SK-N-SH (cell line): ENCODE measurements at regions not wholly inside any gene's neighbourhood (a gene's known extent, or its start where the extent isn't known, plus 50 kb on each side); places are given as distances from the start of the nearest gene placed in this dataset.

Source experiments
- CTCF ChIA-PET: fragments of 300-600, 350-600 bp; formaldehyde crosslinking; extraction: SDS; loops from one replicate; lab custom pipeline; 2021; lab: Yijun Ruan, JAX
- POLR2A ChIA-PET: fragments of 350-600 bp; sonication (Branson Sonifier 250); formaldehyde crosslinking; extraction: SDS; loops from one replicate; lab custom pipeline; 2020; ENCODE audit warnings: antibody characterized with exemption, inconsistent platforms; lab: Yijun Ruan, JAX
- DNase-seq: peaks from one replicate; pipeline ENCODE4 v3.0.0; 2012
- H2AFZ ChIP-seq: fragments of 200-600 bp; sonication (generic); 2 replicates; pipeline ENCODE4 v1.8.1; 2016; ENCODE audit warnings: antibody characterized with exemption, mild to moderate bottlenecking, low read depth
- H3F3A ChIP-seq: fragments of 200-600 bp; sonication (generic); replicated peaks from 2 replicates; pipeline ENCODE3; 2016; ENCODE audit warnings: antibody characterized with exemption, mild to moderate bottlenecking; ENCODE audit not compliant: insufficient read depth
- H3K27ac ChIP-seq, 2 experiments: fragments of 200-500 bp in 1 of 2; fragments of 200-600 bp in 1 of 2; sonication (Bioruptor generic) in 1 of 2; sonication (generic), shearing (Covaris generic) in 1 of 2; 2 replicates each; pipeline versions ENCODE4 v1.5.1 to v1.6.1; 2014 to 2016; ENCODE audit warnings: low read depth in 2 of 2, inconsistent platforms in 1 of 2, low read length in 1 of 2, mild to moderate bottlenecking in 1 of 2, mixed read lengths in 1 of 2
- H3K27me3 ChIP-seq: fragments of 200-600 bp; sonication (generic), shearing (Covaris generic); 2 replicates; pipeline ENCODE4 v1.6.1; 2016; ENCODE audit warnings: mixed run types; ENCODE audit not compliant: insufficient read depth
- H3K36me3 ChIP-seq, 2 experiments: fragments of 200-500 bp in 1 of 2; fragments of 200-600 bp in 1 of 2; sonication (Bioruptor generic) in 1 of 2; sonication (generic) in 1 of 2; replicated peaks in 1 of 2; 2 replicates each; pipeline versions ENCODE3 to v1.5.1; 2014 to 2016; ENCODE audit warnings: low read length in 1 of 2, mild to moderate bottlenecking in 1 of 2; ENCODE audit not compliant: insufficient read depth in 2 of 2, control insufficient read depth in 1 of 2
- H3K4me1 ChIP-seq, 2 experiments: fragments of 200-500 bp in 1 of 2; fragments of 200-600 bp in 1 of 2; sonication (Bioruptor generic) in 1 of 2; sonication (generic), shearing (Covaris generic) in 1 of 2; 2 replicates each; pipeline versions ENCODE4 v1.5.1 to v1.6.1; 2014 to 2016; ENCODE audit warnings: low read depth in 1 of 2, low read length in 1 of 2, mixed run types in 1 of 2; ENCODE audit not compliant: insufficient read depth in 2 of 2, control insufficient read depth in 1 of 2
- H3K4me2 ChIP-seq: fragments of 200-600 bp; sonication (generic), shearing (Covaris generic); 2 replicates; pipeline ENCODE4 v1.6.1; 2017; ENCODE audit warnings: mixed run types
- H3K4me3 ChIP-seq, 2 experiments: fragments of 200-500 bp in 1 of 2; fragments of 200-600 bp in 1 of 2; sonication (Bioruptor generic) in 1 of 2; sonication (generic), shearing (Covaris generic) in 1 of 2; 2 replicates each; pipeline versions ENCODE4 v1.5.1 to v1.8.1; 2014 to 2016; ENCODE audit warnings: low read depth in 2 of 2, inconsistent platforms in 1 of 2, low read length in 1 of 2, mild to moderate bottlenecking in 1 of 2, mixed read lengths in 1 of 2, moderate library complexity in 1 of 2
- H3K79me2 ChIP-seq: fragments of 200-600 bp; sonication (generic); 2 replicates; pipeline ENCODE4 v1.8.1; 2017; ENCODE audit warnings: mild to moderate bottlenecking; ENCODE audit not compliant: insufficient read depth
- H3K9ac ChIP-seq: fragments of 200-600 bp; sonication (generic); 2 replicates; pipeline ENCODE4 v1.6.1; 2017; ENCODE audit warnings: mixed run types
- H3K9me2 ChIP-seq: fragments of 200-600 bp; sonication (generic); 2 replicates; pipeline ENCODE4 v1.6.1; 2017; ENCODE audit warnings: mixed run types
- H3K9me3 ChIP-seq: fragments of 200-600 bp; sonication (generic); 2 replicates; pipeline ENCODE4 v1.6.1; 2017; ENCODE audit warnings: mixed run types, mild to moderate bottlenecking, moderate library complexity
- H4K20me1 ChIP-seq: fragments of 200-600 bp; sonication (generic); 2 replicates; pipeline ENCODE4 v1.6.1; 2017; ENCODE audit warnings: mild to moderate bottlenecking, mixed run types; ENCODE audit not compliant: insufficient read depth
- CHD2 ChIP-seq: fragments of 150-350 bp; IDR thresholded peaks from 2 replicates; pipeline ENCODE4 v1.6.1; 2018; ENCODE audit warnings: low read length; ENCODE audit not compliant: partially characterized antibody
- EZH2phosphoT487 ChIP-seq: fragments of 200-600 bp; sonication (generic); IDR thresholded peaks from 2 replicates; pipeline ENCODE4 v1.6.1; 2017; ENCODE audit warnings: low read depth, mixed run types, mild to moderate bottlenecking, antibody characterized with exemption, moderate library complexity, borderline replicate concordance
- FOXJ3 ChIP-seq: sonication (generic); formaldehyde crosslinking; IDR thresholded peaks from 2 replicates; pipeline ENCODE4 v1.5.1; 2020; ENCODE audit warnings: mild to moderate bottlenecking, missing genetic modification reagents
- MEF2A ChIP-seq: IDR thresholded peaks from 2 replicates; pipeline ENCODE4 v1.4.0; 2012; ENCODE audit warnings: low read depth, borderline replicate concordance
- RCOR1 ChIP-seq: fragments of 150-350 bp; IDR thresholded peaks from 2 replicates; pipeline ENCODE4 v1.6.1; 2017; ENCODE audit warnings: antibody characterized with exemption, low read length
- TCF12 ChIP-seq: IDR thresholded peaks from 2 replicates; pipeline ENCODE4 v1.4.0; 2012
- WGBS: methylation state at CpG from one replicate; pipeline ENCODE4 v1.1.6; 2017; ENCODE audit warnings: low lambda C conversion rate; 5-methylcytosine and 5-hydroxymethylcytosine counted together
- TF ChIP-seq, protein P1 (sequence below): IDR thresholded peaks from 2 replicates; pipeline ENCODE4 v1.4.0; 2012; ENCODE audit warnings: low read depth
- TF ChIP-seq, protein P2 (sequence below): fragments of 150-350 bp; IDR thresholded peaks from 2 replicates; pipeline ENCODE4 v1.6.1; 2017; ENCODE audit warnings: antibody characterized with exemption, low read length, low read depth, borderline replicate concordance
- TF ChIP-seq, protein P3 (sequence below): IDR thresholded peaks from 2 replicates; pipeline ENCODE4 v1.4.0; 2012; ENCODE audit warnings: low read depth, borderline replicate concordance
- TF ChIP-seq, protein P4 (sequence below): fragments of 200-600 bp; sonication (generic); IDR thresholded peaks from 2 replicates; pipeline ENCODE4 v1.6.1; 2017; ENCODE audit warnings: antibody characterized with exemption, mild to moderate bottlenecking, moderate library complexity
- TF ChIP-seq, protein P5 (sequence below): IDR thresholded peaks from 2 replicates; pipeline ENCODE4 v1.4.0; 2012; ENCODE audit warnings: low read depth, borderline replicate concordance
- TF ChIP-seq, protein P6 (sequence below): IDR thresholded peaks from 2 replicates; pipeline ENCODE4; 2012

DNA sequence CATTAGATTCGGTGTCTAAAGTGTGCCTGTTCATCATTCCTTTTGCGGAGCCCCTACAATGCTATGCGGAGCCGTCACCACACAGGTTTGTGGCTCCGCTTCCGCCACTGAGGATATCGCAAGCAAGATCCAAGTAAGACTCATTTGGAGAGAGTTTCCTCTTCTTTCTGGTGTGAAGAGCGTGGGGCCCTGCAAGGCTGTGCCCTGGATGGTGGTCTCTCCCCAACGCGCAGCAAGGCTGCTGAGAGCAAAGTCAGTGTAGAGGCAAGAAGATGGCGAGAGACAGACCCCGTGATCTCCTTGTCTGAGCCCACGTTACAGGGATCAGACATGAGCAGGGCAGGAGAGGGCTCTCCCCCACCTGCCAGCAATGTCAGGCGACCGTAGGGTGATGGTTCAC, 96.3 kb upstream of the AFDN start:
- H3F3A ChIP-seq, result no peaks in the 10 kb centered on the region
- H3K9me2 ChIP-seq, result no peaks in the 10 kb centered on the region
- no peak for DNase-seq
- POLR2A ChIA-PET, result no interaction called here
- no peaks in the 10 kb centered on the region for H4K20me1 ChIP-seq
- TF ChIP-seq, protein P1, sequence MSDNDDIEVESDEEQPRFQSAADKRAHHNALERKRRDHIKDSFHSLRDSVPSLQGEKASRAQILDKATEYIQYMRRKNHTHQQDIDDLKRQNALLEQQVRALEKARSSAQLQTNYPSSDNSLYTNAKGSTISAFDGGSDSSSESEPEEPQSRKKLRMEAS, result no peak
- TF ChIP-seq MEF2A, result no peak
- TF ChIP-seq, protein P2, sequence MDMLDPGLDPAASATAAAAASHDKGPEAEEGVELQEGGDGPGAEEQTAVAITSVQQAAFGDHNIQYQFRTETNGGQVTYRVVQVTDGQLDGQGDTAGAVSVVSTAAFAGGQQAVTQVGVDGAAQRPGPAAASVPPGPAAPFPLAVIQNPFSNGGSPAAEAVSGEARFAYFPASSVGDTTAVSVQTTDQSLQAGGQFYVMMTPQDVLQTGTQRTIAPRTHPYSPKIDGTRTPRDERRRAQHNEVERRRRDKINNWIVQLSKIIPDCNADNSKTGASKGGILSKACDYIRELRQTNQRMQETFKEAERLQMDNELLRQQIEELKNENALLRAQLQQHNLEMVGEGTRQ, result no peak
- no peak for TF ChIP-seq EZH2phosphoT487
- TF ChIP-seq, protein P3, sequence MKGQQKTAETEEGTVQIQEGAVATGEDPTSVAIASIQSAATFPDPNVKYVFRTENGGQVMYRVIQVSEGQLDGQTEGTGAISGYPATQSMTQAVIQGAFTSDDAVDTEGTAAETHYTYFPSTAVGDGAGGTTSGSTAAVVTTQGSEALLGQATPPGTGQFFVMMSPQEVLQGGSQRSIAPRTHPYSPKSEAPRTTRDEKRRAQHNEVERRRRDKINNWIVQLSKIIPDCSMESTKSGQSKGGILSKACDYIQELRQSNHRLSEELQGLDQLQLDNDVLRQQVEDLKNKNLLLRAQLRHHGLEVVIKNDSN, result no peak
- TF ChIP-seq, protein P4, sequence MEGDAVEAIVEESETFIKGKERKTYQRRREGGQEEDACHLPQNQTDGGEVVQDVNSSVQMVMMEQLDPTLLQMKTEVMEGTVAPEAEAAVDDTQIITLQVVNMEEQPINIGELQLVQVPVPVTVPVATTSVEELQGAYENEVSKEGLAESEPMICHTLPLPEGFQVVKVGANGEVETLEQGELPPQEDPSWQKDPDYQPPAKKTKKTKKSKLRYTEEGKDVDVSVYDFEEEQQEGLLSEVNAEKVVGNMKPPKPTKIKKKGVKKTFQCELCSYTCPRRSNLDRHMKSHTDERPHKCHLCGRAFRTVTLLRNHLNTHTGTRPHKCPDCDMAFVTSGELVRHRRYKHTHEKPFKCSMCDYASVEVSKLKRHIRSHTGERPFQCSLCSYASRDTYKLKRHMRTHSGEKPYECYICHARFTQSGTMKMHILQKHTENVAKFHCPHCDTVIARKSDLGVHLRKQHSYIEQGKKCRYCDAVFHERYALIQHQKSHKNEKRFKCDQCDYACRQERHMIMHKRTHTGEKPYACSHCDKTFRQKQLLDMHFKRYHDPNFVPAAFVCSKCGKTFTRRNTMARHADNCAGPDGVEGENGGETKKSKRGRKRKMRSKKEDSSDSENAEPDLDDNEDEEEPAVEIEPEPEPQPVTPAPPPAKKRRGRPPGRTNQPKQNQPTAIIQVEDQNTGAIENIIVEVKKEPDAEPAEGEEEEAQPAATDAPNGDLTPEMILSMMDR, result no peak
- TF ChIP-seq RCOR1, result no peak
- TF ChIP-seq, protein P5, sequence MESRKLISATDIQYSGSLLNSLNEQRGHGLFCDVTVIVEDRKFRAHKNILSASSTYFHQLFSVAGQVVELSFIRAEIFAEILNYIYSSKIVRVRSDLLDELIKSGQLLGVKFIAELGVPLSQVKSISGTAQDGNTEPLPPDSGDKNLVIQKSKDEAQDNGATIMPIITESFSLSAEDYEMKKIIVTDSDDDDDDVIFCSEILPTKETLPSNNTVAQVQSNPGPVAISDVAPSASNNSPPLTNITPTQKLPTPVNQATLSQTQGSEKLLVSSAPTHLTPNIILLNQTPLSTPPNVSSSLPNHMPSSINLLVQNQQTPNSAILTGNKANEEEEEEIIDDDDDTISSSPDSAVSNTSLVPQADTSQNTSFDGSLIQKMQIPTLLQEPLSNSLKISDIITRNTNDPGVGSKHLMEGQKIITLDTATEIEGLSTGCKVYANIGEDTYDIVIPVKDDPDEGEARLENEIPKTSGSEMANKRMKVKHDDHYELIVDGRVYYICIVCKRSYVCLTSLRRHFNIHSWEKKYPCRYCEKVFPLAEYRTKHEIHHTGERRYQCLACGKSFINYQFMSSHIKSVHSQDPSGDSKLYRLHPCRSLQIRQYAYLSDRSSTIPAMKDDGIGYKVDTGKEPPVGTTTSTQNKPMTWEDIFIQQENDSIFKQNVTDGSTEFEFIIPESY, result no peak
- TF ChIP-seq, protein P6, sequence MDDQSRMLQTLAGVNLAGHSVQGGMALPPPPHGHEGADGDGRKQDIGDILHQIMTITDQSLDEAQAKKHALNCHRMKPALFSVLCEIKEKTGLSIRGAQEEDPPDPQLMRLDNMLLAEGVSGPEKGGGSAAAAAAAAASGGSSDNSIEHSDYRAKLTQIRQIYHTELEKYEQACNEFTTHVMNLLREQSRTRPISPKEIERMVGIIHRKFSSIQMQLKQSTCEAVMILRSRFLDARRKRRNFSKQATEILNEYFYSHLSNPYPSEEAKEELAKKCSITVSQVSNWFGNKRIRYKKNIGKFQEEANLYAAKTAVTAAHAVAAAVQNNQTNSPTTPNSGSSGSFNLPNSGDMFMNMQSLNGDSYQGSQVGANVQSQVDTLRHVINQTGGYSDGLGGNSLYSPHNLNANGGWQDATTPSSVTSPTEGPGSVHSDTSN, result no peak
- TF ChIP-seq TCF12, result no peak
- no peak for TF ChIP-seq CHD2
- no peak for TF ChIP-seq FOXJ3 (CRISPR knock-in tag)
- TF ChIP-seq, all 33 proteins: peak for 0
- CTCF ChIA-PET, result no interaction called here
- H3K9ac ChIP-seq, result no peak overlapping the region
- H3K4me2 ChIP-seq, result no peak overlapping the region
- H3K27ac ChIP-seq, result no peak overlapping the region
- WGBS, result 76% methylated on average over 13 of the region's 15 CpGs
- no peaks in the 10 kb centered on the region for H3K27me3 ChIP-seq
- 0 out of 2 replicates have a peak, but pooled peaks cover 3% of the 10 kb centered on the region for H3K9me3 ChIP-seq
- no peak overlapping the region for H2AFZ ChIP-seq
- no peaks in the 10 kb centered on the region for H3K79me2 ChIP-seq
- H3K4me1 ChIP-seq, result peaks cover 0 to 5% of the 10 kb centered on the region in 2 experiments; a peak in 1 of 4 replicates
- no peak overlapping the region for H3K4me3 ChIP-seq
- no peaks in the 10 kb centered on the region for H3K36me3 ChIP-seq
